ENCODE measurements at regions not wholly inside any gene's neighbourhood (a gene's known extent, or its start where the extent isn't known, plus 50 kb on each side); places are given as distances from the start of the nearest gene placed in this dataset.

- Histone ChIP-seq H3K79me2 (ENCODE audit: insufficient read depth, low read length) (no peaks in the 10 kb centered on the region), H2AFZ (ENCODE audit: low read depth, low read length, poor library complexity, severe bottlenecking) (peak overlapping the region; percentile 47)
Observed at GRCh38 chr14:34359420-34360117, 102.5 kb downstream of the SPTSSA start.

More at GRCh38 chr14:34359420-34360117, 102.5 kb downstream of the SPTSSA start:
- no TSS peak for BruUV-seq (replicated peaks)
- Histone ChIP-seq H4K20me1 (ENCODE audit: insufficient read depth) (no peaks in the 10 kb centered on the region), H3K9ac (ENCODE audit: low read length) (no peak overlapping the region), H3K9me3 (ENCODE audit: control insufficient read depth in 1 of 2, insufficient read depth in 1 of 2, low read depth in 1 of 2, low read length in 2 of 2) (no peaks in the 10 kb centered on the region), H3K27ac (ENCODE audit: low read depth, low read length) (no peak overlapping the region), H3K4me3 (replicated peaks in 1 of 2; ENCODE audit: low read depth in 1 of 2, low read length in 2 of 2) (no peak overlapping the region), H3K36me3 (ENCODE audit: control insufficient read depth in 1 of 2, insufficient read depth in 2 of 2, low read length in 2 of 2) (no peaks in the 10 kb centered on the region), H3K4me1 (ENCODE audit: control insufficient read depth in 1 of 2, insufficient read depth in 2 of 2, low read length in 2 of 2) (no peaks in the 10 kb centered on the region), H3K27me3 (ENCODE audit: insufficient read depth, low read length) (no peaks in the 10 kb centered on the region), H3K9me2 (ENCODE audit: insufficient read depth) (no peaks in the 10 kb centered on the region), H3K4me2 (ENCODE audit: low read length) (no peak overlapping the region)
- POLR2A ChIA-PET: no interaction called here
- RAD21 ChIA-PET (ENCODE audit: low non-redundant PET in 1 of 2, low total read pairs in 2 of 2, uncharacterized antibody in 2 of 2, unreplicated experiment in 2 of 2): no interaction called here
- intact Hi-C loops (cut with micrococcal nuclease): no loop called here
- no peak for ATAC-seq
- TF ChIP-seq YY1 (IDR thresholded peaks at IDR 0.05; ENCODE audit: extremely low read depth, insufficient replicate concordance, low read depth, low read length) (no peak), ELF1 (IDR thresholded peaks at IDR 0.05; ENCODE audit: borderline replicate concordance, low read depth) (no peak), ZBTB33 (IDR thresholded peaks at IDR 0.05; ENCODE audit: extremely low read depth, insufficient replicate concordance, low read length) (no peak), RAD21 (IDR thresholded peaks at IDR 0.05; ENCODE audit: low read depth) (no peak), SP1 (IDR thresholded peaks at IDR 0.05; ENCODE audit: low read depth) (no peak), ZNF274 (IDR thresholded peaks at IDR 0.05; ENCODE audit: low read depth, low read length) (no peak), REST (IDR thresholded peaks at IDR 0.05; ENCODE audit: low read depth) (no peak), JUND (IDR thresholded peaks at IDR 0.05) (no peak), MAX (IDR thresholded peaks at IDR 0.05) (no peak), EZH2phosphoT487 (IDR thresholded peaks at IDR 0.05; ENCODE audit: borderline replicate concordance) (no peak), CEBPB (IDR thresholded peaks at IDR 0.05; ENCODE audit: low read depth) (no peak)
- DNase-seq (ENCODE audit: low read depth, low spot score): no peak
- CTCF ChIA-PET: no interaction called here

Data from HCT116 (cell line).